Hypothalamus (tissue), 51 donors: ENCODE measurements at regions not wholly inside any gene's neighbourhood (a gene's known extent, or its start where the extent isn't known, plus 50 kb on each side); places are given as distances from the start of the nearest gene placed in this dataset.

ENCODE experiments used
- DNase-seq, 51 donors: peaks; one replicate each; lab custom pipeline; 2025; lab: John Stamatoyannopoulos, UW

- DNase-seq: no peak
These were observed 79.1 kb upstream of the TUSC7 start for GRCh38 chr3:116630494-116630893.

- no peak for DNase-seq
These were observed 69.9 kb upstream of the TUSC7 start for GRCh38 chr3:116639641-116640040.

- DNase-seq: no peak
These were observed 69.5 kb upstream of the TUSC7 start for GRCh38 chr3:116640109-116640508.

- no peak for DNase-seq
These were observed 66.6 kb upstream of the TUSC7 start for GRCh38 chr3:116643001-116643400.

- DNase-seq: no peak
These were observed 61.6 kb upstream of the TUSC7 start for GRCh38 chr3:116647996-116648395.
